Endothelial cell of hepatic sinusoid (primary cell): ENCODE measurements at regions not wholly inside any gene's neighbourhood (a gene's known extent, or its start where the extent isn't known, plus 50 kb on each side); places are given as distances from the start of the nearest gene placed in this dataset.

Experiments
- in situ Hi-C: cut with HindIII; loops from 2 replicates; pipeline ENCODE4 v1.10.0; 2017; ENCODE audit warnings: low sequenced_read_pairs

GRCh38 chrX:45760187-45760742 lies 559.6 kb upstream of the DIPK2B start:
- in situ Hi-C loops: loop anchor here (25.0 kb wide), 1 partner anchor 448 kb away; no protein-coding TSS in a partner anchor

GRCh38 chrX:45758738-45759397 lies 558.2 kb upstream of the DIPK2B start:
- in situ Hi-C loops: loop anchor here (25.0 kb wide), 1 partner anchor 447 kb away; no protein-coding TSS in a partner anchor

- in situ Hi-C loops: loop anchor here (25.0 kb wide), 1 partner anchor 446 kb away; no protein-coding TSS in a partner anchor
These were observed 557.6 kb upstream of the DIPK2B start for GRCh38 chrX:45758319-45758718.

- in situ Hi-C loops: loop anchor here (25.0 kb wide), 1 partner anchor 445 kb away; no protein-coding TSS in a partner anchor
These were observed 556.6 kb upstream of the DIPK2B start for GRCh38 chrX:45757272-45757671.

GRCh38 chrX:45756557-45756956 lies 555.9 kb upstream of the DIPK2B start:
- in situ Hi-C loops: loop anchor here (25.0 kb wide), 1 partner anchor 444 kb away; no protein-coding TSS in a partner anchor

- in situ Hi-C loops: loop anchor here (25.0 kb wide), 1 partner anchor 443 kb away; no protein-coding TSS in a partner anchor
These were observed 555.0 kb upstream of the DIPK2B start for GRCh38 chrX:45755703-45756102.

GRCh38 chrX:45751156-45751555 lies 550.5 kb upstream of the DIPK2B start:
- in situ Hi-C loops: loop anchor here (25.0 kb wide), 1 partner anchor 439 kb away; no protein-coding TSS in a partner anchor

- in situ Hi-C loops: loop anchor here (25.0 kb wide), 1 partner anchor 438 kb away; no protein-coding TSS in a partner anchor
These were observed 550.0 kb upstream of the DIPK2B start for GRCh38 chrX:45750639-45751038.

GRCh38 chrX:45749375-45749774 lies 548.7 kb upstream of the DIPK2B start:
- in situ Hi-C loops: no loop called here

- in situ Hi-C loops: no loop called here
These were observed 547.7 kb upstream of the DIPK2B start for GRCh38 chrX:45748369-45748774.

GRCh38 chrX:45747905-45748304 lies 547.2 kb upstream of the DIPK2B start:
- in situ Hi-C loops: no loop called here

- in situ Hi-C loops: no loop called here
These were observed 544.8 kb upstream of the DIPK2B start for GRCh38 chrX:45745479-45745878.

- in situ Hi-C loops: no loop called here
These were observed 543.4 kb upstream of the DIPK2B start for GRCh38 chrX:45743906-45744625.

- in situ Hi-C loops: no loop called here
These were observed 542.4 kb upstream of the DIPK2B start for GRCh38 chrX:45743081-45743533.

GRCh38 chrX:45740291-45740690 lies 539.6 kb upstream of the DIPK2B start:
- in situ Hi-C loops: no loop called here

- in situ Hi-C loops: no loop called here
These were observed 534.9 kb upstream of the DIPK2B start for GRCh38 chrX:45735571-45735970.

- in situ Hi-C loops: no loop called here
These were observed 530.8 kb upstream of the DIPK2B start for GRCh38 chrX:45731448-45731847.

- in situ Hi-C loops: loop anchor here (5.0 kb wide), 1 partner anchor 205 kb away; no protein-coding TSS in a partner anchor
These were observed 527.1 kb upstream of the DIPK2B start for GRCh38 chrX:45727761-45728160.

GRCh38 chrX:45722471-45722870 lies 521.8 kb upstream of the DIPK2B start:
- in situ Hi-C loops: no loop called here

- in situ Hi-C loops: no loop called here
These were observed 519.2 kb upstream of the DIPK2B start for GRCh38 chrX:45719751-45720501.

GRCh38 chrX:45718676-45719075 lies 518.0 kb upstream of the DIPK2B start:
- in situ Hi-C loops: no loop called here
